Hematopoietic multipotent progenitor cell treated with erythropoietin and hydrocortisone succinate and interleukin-3 and kit ligand, for 17 days (in vitro differentiated cells): ENCODE measurements at regions not wholly inside any gene's neighbourhood (a gene's known extent, or its start where the extent isn't known, plus 50 kb on each side); places are given as distances from the start of the nearest gene placed in this dataset.

Experiments
- DNase-seq: peaks from one replicate; pipeline ENCODE4 v3.0.0-alpha.2; 2015; ENCODE audit warnings: low spot score

- no peak for DNase-seq
Measured at GRCh38 chr13:40388617-40389016, 277.8 kb downstream of the FOXO1 start.

- no peak for DNase-seq
Measured at GRCh38 chr13:40389081-40389641, 277.3 kb downstream of the FOXO1 start.

- DNase-seq = no peak
Measured at GRCh38 chr13:40390401-40390916, 276.0 kb downstream of the FOXO1 start.

- no peak for DNase-seq
Measured at GRCh38 chr13:40391788-40392187, 274.7 kb downstream of the FOXO1 start.

GRCh38 chr13:40394304-40394985 is 272.0 kb downstream of the FOXO1 start:
- no peak for DNase-seq

GRCh38 chr13:40398065-40398464 is 268.4 kb downstream of the FOXO1 start:
- no peak for DNase-seq

GRCh38 chr13:40399756-40400155 is 266.7 kb downstream of the FOXO1 start:
- no peak for DNase-seq

- DNase-seq = no peak
Measured at GRCh38 chr13:40401911-40402776, 264.3 kb downstream of the FOXO1 start.

- no peak for DNase-seq
Measured at GRCh38 chr13:40402931-40403431, 263.5 kb downstream of the FOXO1 start.

- no peak for DNase-seq
Measured at GRCh38 chr13:40403509-40404241, 262.8 kb downstream of the FOXO1 start.

- no peak for DNase-seq
Measured at GRCh38 chr13:40404407-40404806, 262.0 kb downstream of the FOXO1 start.

GRCh38 chr13:40404967-40405716 is 261.3 kb downstream of the FOXO1 start:
- no peak for DNase-seq

- DNase-seq = no peak
Measured at GRCh38 chr13:40406405-40407120, 259.9 kb downstream of the FOXO1 start.

- no peak for DNase-seq
Measured at GRCh38 chr13:40407567-40407966, 258.9 kb downstream of the FOXO1 start.

- DNase-seq = no peak
Measured at GRCh38 chr13:40408602-40409001, 257.8 kb downstream of the FOXO1 start.

- DNase-seq = no peak
Measured at GRCh38 chr13:40409278-40409677, 257.2 kb downstream of the FOXO1 start.

GRCh38 chr13:40410315-40410714 is 256.1 kb downstream of the FOXO1 start:
- DNase-seq = no peak

GRCh38 chr13:40420160-40420740 is 246.2 kb downstream of the FOXO1 start:
- no peak for DNase-seq

GRCh38 chr13:40422588-40423235 is 243.7 kb downstream of the FOXO1 start:
- no peak for DNase-seq

GRCh38 chr13:40428354-40428753 is 238.1 kb downstream of the FOXO1 start:
- no peak for DNase-seq
